Ovary (tissue), 3 donors: ENCODE measurements at regions not wholly inside any gene's neighbourhood (a gene's known extent, or its start where the extent isn't known, plus 50 kb on each side); places are given as distances from the start of the nearest gene placed in this dataset.

Experiments
- CTCF ChIP-seq, 3 donors: fragments of 450-650 bp in 2 of 3; fragments of 200-600 bp in 1 of 3; IDR thresholded peaks; one replicate each; pipeline versions ENCODE4 v1.5.1 to v1.8.0; 2016 to 2022; ENCODE audit warnings: antibody characterized with exemption in 3 of 3, mild to moderate bottlenecking in 1 of 3
- EP300 ChIP-seq: sonication (generic); formaldehyde crosslinking; IDR thresholded peaks from one replicate; pipeline ENCODE4 v1.6.1; 2017; ENCODE audit warnings: antibody characterized with exemption
- POLR2A ChIP-seq: fragments of 450-650 bp; IDR thresholded peaks from one replicate; pipeline ENCODE4 v1.6.1; 2017; ENCODE audit warnings: antibody characterized with exemption, mild to moderate bottlenecking, moderate library complexity
- donor health status: DM: no; HTN: no; CAD: no.

GRCh38 chr5:7329141-7329540, 66.8 kb upstream of the ADCY2 start:
- no peak for TF ChIP-seq EP300
- no peak for TF ChIP-seq POLR2A
- TF ChIP-seq CTCF (IDR thresholded peaks at IDR 0.05), result no peak
